GM12878 (cell line): ENCODE measurements at regions not wholly inside any gene's neighbourhood (a gene's known extent, or its start where the extent isn't known, plus 50 kb on each side); places are given as distances from the start of the nearest gene placed in this dataset.

Experiments
- EED ChIP-seq: sonication (generic); IDR thresholded peaks from 2 replicates; pipeline ENCODE4 v1.6.1; 2016; ENCODE audit warnings: antibody characterized with exemption, low read depth
- EP300 ChIP-seq, 2 experiments: fragments of 150-350 bp in 1 of 2; IDR thresholded peaks; 2 replicates each; pipeline ENCODE4 v1.6.1; 2011 to 2012; ENCODE audit warnings: low read depth in 2 of 2, low read length in 2 of 2, borderline replicate concordance in 1 of 2, improper control_type of control experiment in 1 of 2, inconsistent platforms in 1 of 2; ENCODE audit not compliant: control insufficient read depth in 1 of 2
- GABPA ChIP-seq: IDR thresholded peaks from 2 replicates; pipeline ENCODE4 v1.6.1; 2014; ENCODE audit warnings: antibody characterized with exemption, low read depth, mild to moderate bottlenecking, inconsistent platforms
- HCFC1 ChIP-seq: fragments of 150-350 bp; IDR thresholded peaks from 2 replicates; pipeline ENCODE4 v1.6.1; 2014; ENCODE audit warnings: low read length
- IKZF1 ChIP-seq: fragments of 450-650 bp; conservative IDR thresholded peaks from 2 replicates; pipeline ENCODE4 v1.6.1; 2017; ENCODE audit warnings: antibody characterized with exemption, mild to moderate bottlenecking
- LARP7 ChIP-seq: fragments of 450-650 bp; IDR thresholded peaks from 2 replicates; pipeline ENCODE4 v1.6.1; 2017; ENCODE audit warnings: mild to moderate bottlenecking
- MTA3 ChIP-seq: IDR thresholded peaks from 2 replicates; pipeline ENCODE4 v1.6.1; 2012; ENCODE audit warnings: low read length, inconsistent platforms, borderline replicate concordance
- MYC ChIP-seq: IDR thresholded peaks from 2 replicates; pipeline ENCODE4 v1.6.1; 2011; ENCODE audit warnings: mild to moderate bottlenecking, low read length, moderate library complexity, inconsistent platforms; ENCODE audit not compliant: insufficient read depth, insufficient replicate concordance, insufficient read length, severe bottlenecking
- NBN ChIP-seq: fragments of 450-650 bp; IDR thresholded peaks from 2 replicates; pipeline ENCODE4 v1.6.1; 2016
- NFXL1 ChIP-seq: fragments of 450-650 bp; IDR thresholded peaks from 2 replicates; pipeline ENCODE4 v1.6.1; 2017; ENCODE audit warnings: antibody characterized with exemption, mild to moderate bottlenecking, borderline replicate concordance
- POLR2AphosphoS2 ChIP-seq: IDR thresholded peaks from 2 replicates; pipeline ENCODE4 v1.6.1; 2011; ENCODE audit warnings: low read depth, mild to moderate bottlenecking, low read length, improper control_type of control experiment, moderate library complexity
- SIX5 ChIP-seq: IDR thresholded peaks from 2 replicates; pipeline ENCODE4 v1.6.1; 2011; ENCODE audit warnings: mild to moderate bottlenecking, low read depth, low read length, moderate library complexity; ENCODE audit not compliant: severe bottlenecking
- SMAD5 ChIP-seq: IDR thresholded peaks from 2 replicates; pipeline ENCODE4 v1.6.1; 2016; ENCODE audit warnings: antibody characterized with exemption, low read depth
- SREBF1 ChIP-seq: IDR thresholded peaks from 2 replicates; pipeline ENCODE4 v1.6.1; 2012; ENCODE audit warnings: mild to moderate bottlenecking, low read length
- ZNF622 ChIP-seq: fragments of 450-650 bp; IDR thresholded peaks from 2 replicates; pipeline ENCODE4 v1.6.1; 2017; ENCODE audit warnings: mild to moderate bottlenecking, inconsistent platforms
- TF ChIP-seq, protein P1 (sequence below): IDR thresholded peaks from 2 replicates; pipeline ENCODE4 v1.6.1; 2012; ENCODE audit warnings: mild to moderate bottlenecking, low read depth, low read length
- TF ChIP-seq, protein P2 (sequence below): fragments of 450-650 bp; IDR thresholded peaks from 2 replicates; pipeline ENCODE4 v1.6.1; 2017; ENCODE audit warnings: low read depth, mild to moderate bottlenecking, moderate library complexity
- TF ChIP-seq, protein P3 (sequence below): fragments of 450-650 bp; IDR thresholded peaks from 2 replicates; pipeline ENCODE4 v1.6.1; 2017; ENCODE audit warnings: antibody characterized with exemption, mild to moderate bottlenecking, moderate library complexity
- TF ChIP-seq, protein P4 (sequence below): fragments of 450-650 bp; IDR thresholded peaks from 2 replicates; pipeline ENCODE4 v1.6.1; 2018; ENCODE audit warnings: borderline replicate concordance, mild to moderate bottlenecking; ENCODE audit not compliant: partially characterized antibody

DNA sequence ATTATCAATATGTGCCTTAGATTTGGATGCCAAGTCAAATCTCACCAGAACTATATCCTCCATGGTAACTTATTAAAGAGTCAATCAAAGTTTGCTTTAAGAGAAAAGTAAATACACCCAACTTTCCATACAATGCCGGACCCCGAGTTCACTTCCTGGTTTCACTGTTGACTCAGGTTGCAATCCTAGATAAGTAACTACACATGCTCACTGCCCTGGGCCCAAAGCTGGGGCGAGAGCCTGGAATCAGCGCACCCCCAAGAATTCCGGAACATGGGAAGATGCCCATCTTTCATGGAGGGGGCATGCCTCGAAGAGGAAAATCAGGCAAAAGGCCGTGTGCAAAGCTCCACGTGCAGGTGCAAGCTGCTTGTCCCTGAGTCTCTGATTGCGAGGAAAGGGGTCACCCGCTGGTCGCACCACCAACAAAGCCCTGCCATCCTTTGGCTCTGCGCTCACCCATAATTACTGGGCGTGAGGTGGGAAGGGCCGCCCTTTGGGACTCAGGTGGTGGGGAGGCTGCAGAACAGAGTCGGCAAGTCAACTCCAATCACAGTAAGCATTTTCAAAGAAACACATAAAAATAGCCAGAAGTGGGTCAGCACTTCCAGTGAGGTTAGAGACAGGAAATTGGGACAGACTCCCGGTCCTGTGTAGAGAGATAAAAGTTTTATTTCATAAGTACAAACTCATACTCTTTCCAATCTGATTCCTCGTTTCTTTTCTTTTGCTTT, 167.7 kb downstream of the TOMM20 start (continued):
- TF ChIP-seq, protein P1, sequence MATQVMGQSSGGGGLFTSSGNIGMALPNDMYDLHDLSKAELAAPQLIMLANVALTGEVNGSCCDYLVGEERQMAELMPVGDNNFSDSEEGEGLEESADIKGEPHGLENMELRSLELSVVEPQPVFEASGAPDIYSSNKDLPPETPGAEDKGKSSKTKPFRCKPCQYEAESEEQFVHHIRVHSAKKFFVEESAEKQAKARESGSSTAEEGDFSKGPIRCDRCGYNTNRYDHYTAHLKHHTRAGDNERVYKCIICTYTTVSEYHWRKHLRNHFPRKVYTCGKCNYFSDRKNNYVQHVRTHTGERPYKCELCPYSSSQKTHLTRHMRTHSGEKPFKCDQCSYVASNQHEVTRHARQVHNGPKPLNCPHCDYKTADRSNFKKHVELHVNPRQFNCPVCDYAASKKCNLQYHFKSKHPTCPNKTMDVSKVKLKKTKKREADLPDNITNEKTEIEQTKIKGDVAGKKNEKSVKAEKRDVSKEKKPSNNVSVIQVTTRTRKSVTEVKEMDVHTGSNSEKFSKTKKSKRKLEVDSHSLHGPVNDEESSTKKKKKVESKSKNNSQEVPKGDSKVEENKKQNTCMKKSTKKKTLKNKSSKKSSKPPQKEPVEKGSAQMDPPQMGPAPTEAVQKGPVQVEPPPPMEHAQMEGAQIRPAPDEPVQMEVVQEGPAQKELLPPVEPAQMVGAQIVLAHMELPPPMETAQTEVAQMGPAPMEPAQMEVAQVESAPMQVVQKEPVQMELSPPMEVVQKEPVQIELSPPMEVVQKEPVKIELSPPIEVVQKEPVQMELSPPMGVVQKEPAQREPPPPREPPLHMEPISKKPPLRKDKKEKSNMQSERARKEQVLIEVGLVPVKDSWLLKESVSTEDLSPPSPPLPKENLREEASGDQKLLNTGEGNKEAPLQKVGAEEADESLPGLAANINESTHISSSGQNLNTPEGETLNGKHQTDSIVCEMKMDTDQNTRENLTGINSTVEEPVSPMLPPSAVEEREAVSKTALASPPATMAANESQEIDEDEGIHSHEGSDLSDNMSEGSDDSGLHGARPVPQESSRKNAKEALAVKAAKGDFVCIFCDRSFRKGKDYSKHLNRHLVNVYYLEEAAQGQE, result no peak
- TF ChIP-seq, protein P2, sequence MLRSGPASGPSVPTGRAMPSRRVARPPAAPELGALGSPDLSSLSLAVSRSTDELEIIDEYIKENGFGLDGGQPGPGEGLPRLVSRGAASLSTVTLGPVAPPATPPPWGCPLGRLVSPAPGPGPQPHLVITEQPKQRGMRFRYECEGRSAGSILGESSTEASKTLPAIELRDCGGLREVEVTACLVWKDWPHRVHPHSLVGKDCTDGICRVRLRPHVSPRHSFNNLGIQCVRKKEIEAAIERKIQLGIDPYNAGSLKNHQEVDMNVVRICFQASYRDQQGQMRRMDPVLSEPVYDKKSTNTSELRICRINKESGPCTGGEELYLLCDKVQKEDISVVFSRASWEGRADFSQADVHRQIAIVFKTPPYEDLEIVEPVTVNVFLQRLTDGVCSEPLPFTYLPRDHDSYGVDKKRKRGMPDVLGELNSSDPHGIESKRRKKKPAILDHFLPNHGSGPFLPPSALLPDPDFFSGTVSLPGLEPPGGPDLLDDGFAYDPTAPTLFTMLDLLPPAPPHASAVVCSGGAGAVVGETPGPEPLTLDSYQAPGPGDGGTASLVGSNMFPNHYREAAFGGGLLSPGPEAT, result peak; percentile 47; the same call in 1 of the 2 replicates
- TF ChIP-seq ZNF622 (no peak), NBN (no peak), SMAD5 (no peak), SREBF1 (no peak), MTA3 (no peak), MYC (no peak), SIX5 (no peak), IKZF1 (peak; percentile 93), HCFC1 (no peak), NFXL1 (no peak), LARP7 (0 out of 2 replicates have a peak, but pooled peaks have one; percentile 39), EED (peak; percentile 89), EP300 (IDR thresholded peaks at IDR 0.05; ENCODE audit: borderline replicate concordance in 1 of 2, control insufficient read depth in 1 of 2, low read depth in 2 of 2, low read length in 2 of 2) (no peak), POLR2AphosphoS2 (no peak), GABPA (no peak)
- TF ChIP-seq, protein P3, sequence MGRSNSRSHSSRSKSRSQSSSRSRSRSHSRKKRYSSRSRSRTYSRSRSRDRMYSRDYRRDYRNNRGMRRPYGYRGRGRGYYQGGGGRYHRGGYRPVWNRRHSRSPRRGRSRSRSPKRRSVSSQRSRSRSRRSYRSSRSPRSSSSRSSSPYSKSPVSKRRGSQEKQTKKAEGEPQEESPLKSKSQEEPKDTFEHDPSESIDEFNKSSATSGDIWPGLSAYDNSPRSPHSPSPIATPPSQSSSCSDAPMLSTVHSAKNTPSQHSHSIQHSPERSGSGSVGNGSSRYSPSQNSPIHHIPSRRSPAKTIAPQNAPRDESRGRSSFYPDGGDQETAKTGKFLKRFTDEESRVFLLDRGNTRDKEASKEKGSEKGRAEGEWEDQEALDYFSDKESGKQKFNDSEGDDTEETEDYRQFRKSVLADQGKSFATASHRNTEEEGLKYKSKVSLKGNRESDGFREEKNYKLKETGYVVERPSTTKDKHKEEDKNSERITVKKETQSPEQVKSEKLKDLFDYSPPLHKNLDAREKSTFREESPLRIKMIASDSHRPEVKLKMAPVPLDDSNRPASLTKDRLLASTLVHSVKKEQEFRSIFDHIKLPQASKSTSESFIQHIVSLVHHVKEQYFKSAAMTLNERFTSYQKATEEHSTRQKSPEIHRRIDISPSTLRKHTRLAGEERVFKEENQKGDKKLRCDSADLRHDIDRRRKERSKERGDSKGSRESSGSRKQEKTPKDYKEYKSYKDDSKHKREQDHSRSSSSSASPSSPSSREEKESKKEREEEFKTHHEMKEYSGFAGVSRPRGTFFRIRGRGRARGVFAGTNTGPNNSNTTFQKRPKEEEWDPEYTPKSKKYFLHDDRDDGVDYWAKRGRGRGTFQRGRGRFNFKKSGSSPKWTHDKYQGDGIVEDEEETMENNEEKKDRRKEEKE, result no peak
- TF ChIP-seq, protein P4, sequence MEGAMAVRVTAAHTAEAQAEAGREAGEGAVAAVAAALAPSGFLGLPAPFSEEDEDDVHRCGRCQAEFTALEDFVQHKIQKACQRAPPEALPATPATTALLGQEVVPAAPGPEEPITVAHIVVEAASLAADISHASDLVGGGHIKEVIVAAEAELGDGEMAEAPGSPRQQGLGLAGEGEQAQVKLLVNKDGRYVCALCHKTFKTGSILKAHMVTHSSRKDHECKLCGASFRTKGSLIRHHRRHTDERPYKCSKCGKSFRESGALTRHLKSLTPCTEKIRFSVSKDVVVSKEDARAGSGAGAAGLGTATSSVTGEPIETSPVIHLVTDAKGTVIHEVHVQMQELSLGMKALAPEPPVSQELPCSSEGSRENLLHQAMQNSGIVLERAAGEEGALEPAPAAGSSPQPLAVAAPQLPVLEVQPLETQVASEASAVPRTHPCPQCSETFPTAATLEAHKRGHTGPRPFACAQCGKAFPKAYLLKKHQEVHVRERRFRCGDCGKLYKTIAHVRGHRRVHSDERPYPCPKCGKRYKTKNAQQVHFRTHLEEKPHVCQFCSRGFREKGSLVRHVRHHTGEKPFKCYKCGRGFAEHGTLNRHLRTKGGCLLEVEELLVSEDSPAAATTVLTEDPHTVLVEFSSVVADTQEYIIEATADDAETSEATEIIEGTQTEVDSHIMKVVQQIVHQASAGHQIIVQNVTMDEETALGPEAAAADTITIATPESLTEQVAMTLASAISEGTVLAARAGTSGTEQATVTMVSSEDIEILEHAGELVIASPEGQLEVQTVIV, result no peak
